COLO829 (cell line): ENCODE measurements at regions not wholly inside any gene's neighbourhood (a gene's known extent, or its start where the extent isn't known, plus 50 kb on each side); places are given as distances from the start of the nearest gene placed in this dataset.
A peak's percentile ranks its signal among the peaks of the same experiment; 100 is the strongest.

Source experiments
- DNase-seq: peaks from one replicate; pipeline ENCODE4 v3.0.0; 2012; ENCODE audit warnings: low spot score

DNA sequence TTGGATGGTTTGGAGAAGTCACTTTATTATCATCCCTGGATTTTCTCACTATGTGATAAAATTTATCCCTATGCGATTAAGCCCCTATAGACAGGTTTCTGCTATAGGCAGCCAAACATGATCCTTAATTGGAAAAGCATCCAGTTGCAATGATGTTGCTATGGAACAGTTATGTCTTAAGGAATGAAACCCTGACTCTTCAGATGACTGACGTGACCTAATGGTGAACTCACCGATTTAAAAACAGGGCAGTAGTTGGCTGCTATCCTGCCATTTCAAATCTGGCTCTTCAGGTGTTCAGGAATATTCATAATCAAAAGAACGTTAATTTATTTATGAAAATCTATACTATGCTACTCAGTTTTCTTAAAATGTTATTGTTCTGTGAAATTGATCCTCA, 106.8 kb upstream of the ROBO1 start:
- DNase-seq, result no peak

DNA sequence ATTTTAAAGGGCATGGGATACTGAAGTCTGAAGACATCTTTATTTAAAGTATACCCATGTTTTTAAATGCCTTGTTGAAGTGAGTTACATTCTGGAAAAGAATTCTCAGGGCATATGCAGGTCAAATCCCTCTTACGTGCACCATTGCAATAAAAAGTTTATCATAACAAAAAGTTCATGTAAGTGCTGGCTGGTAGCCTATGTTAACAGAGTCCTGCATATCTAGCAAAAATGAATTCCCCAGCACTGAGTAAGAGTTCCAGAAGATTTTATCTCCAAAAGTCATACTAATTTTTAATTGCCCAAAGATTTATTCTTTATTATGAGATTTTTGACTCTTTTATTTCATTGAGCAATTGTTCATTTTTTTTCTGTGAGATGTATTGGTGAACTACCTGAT, 104.7 kb upstream of the ROBO1 start:
- DNase-seq, result no peak

DNA sequence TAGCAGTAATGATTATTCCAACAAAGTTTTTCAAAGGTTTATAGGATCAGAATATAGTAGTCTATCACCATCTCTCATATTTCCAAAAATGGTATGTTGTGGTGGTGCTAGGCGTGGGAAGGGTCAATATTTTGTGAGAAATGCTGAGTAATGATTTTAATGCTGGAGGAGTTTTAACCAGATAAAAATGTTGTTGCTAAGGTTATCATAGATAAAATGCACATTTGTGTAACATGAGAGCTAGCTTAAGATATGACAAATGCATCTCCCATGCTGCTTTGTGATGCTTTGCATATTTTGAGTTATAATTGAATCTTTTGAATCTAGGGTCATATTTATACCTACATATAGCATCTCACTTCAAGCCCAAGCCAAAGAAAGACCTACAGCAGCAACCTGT, 103.9 kb upstream of the ROBO1 start:
- DNase-seq, result no peak

DNA sequence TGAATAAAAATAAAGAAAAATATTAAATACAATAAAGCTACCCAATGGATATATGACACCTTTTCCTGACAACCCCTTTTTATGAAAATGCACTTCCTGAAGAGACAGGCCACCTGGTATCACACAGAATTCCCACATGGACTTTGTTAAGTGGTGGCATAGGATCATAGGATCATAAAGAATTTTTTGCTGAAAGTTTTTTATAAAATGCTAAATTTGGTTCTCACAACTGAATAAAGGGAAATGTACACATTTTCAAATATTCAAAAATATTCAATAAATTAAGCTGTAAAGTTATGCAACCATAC, 102.5 kb upstream of the ROBO1 start:
- DNase-seq, result no peak

DNA sequence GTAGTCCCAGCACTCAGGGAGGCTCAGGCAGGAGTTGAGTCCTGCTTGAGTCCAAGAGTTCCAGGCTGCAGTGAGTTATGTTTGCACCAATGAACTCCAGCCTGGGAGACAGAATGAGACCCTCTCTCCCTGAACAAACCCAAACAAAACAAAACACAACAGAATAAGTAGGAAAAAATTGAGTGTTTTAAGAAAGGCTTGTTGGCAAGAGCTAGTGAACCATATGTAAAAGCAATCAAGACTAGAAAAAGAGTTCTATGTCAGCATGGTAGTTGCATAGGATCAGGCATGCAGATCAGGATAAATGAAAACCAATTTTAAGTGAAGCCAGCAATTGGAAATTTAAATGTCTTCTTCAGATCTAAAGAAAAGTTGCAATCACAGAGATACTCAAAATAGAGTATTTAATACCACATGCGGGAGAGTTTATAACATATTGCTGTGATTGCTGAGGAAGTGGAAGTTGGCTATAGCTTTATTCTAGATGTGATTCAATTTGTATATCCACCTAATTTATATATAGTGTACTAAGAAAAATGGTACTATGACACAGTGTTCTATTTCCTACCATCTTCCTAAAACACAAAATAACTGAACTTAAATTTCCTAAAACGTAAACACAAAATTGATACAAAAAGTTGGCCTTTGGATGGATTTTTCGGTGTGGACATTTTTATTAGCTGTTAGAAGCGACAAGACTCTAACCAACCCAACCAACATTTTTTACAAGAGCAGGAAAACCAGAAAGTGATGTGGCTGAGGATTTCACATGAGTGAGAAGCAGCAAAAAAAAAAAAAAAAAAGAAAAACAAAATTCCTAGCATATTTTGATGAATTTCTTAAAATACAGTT, 101.9 kb upstream of the ROBO1 start:
- DNase-seq, result no peak

DNA sequence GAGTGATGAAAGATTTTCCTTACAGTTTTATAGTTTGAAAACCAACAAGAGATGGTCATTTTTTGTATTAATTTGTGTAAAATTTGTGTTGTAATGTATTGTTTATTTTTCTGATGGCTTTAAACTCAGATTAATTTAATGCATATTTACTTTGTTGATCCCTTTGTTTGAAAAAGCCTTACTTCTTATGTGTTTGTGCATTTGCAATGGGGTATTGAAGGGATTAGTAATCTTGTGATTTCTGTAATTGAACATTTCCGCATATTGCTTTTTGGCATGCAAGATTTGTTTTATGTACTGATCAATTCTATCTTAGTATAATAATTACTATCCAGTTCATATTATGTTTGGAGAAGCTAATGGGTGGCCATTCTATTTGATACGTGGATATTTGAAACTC, 98.4 kb upstream of the ROBO1 start:
- DNase-seq, result no peak

DNA sequence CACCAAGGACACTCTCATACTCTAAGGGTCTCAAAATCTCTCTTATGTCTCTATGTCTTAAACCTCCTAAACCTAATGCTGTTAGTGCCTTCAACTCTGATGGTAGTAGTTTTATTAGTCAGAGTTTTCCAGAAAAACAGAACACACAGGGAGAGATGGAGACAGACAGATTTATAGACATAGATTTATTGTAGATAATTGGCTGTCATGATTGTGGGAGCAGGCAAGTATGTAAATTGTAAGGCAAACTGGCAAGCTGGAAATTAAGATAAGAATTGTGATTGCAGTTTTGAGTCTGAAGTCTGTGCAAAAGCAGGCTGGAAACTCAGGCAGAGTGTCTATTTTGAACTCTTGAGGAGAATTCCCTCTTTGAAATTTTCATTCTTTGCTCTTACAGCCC, 96.3 kb upstream of the ROBO1 start:
- DNase-seq, result no peak

DNA sequence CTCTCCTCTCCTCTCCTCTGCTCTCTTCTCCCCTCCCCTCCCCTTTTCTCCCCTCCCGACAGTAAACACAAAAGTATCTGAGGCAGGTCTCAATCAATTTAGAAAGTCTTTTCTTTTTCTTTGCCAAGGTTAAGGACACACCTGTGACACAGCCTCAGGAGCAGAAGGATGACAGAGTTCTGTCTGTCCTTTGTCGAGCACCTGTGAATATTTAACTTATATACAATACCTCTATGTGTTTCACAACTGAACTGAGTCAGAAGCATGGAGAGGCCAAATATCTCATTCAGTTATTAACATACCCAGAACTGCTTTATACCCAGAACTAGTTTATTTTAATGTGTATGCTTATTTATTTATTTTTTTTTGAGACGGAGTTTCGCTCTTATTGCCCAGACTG, 81.1 kb upstream of the ROBO1 start:
- no peak for DNase-seq

DNA sequence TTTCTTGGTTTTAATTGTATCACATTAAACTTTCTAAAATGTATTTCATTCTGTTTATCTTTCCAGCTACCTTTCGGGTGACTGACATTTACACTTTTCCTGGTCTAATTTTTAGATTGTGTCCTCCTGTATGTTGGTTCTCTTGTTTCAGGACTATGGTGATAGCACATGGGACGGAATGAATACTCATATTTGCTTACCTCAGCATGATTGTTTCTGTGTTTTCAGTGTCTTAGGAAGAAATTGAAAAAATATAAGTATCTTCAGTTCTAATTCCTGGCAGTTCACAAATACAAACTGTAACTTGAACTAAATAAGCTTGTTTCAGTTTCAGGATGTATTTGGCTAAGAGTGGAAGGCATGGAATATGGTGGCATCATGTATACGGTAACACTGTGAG, 80.1 kb upstream of the ROBO1 start:
- DNase-seq, result no peak

DNA sequence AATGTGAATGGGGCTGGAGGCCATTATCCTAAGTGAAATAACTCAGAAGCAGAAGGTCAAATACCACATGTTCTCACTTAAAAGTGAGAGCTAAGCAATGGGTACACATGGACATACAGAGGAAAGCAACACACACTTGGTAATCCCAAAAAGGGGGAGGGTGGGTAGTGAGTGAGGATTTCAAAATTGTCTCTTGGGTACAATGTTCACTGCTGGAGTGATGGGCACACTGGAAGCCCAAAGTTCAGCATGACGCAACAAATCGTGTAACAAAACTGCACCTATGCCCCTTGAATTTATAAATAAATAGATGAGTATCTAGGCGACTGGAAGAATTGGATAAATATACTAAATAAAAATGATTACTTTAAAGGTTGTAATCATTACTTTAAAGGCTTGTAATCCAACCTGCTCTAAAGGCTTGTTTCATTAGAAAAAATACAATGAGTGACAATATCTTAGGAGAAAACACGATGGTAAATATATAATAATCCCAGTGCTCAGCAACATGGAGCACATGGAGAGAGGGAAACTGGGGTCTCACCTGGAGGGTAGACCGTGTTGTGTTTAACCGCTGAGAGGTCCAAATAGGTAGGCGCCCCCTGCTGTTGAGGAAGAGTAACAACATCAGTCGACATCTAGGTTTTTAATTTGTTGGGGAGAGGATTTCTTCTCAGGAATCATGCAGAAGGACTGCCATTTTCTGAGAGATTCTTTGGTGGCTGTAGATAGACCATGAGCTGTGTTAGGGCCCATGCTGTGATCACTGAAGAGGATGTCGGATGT, 78.5 kb upstream of the ROBO1 start:
- DNase-seq, result peak; percentile 30

DNA sequence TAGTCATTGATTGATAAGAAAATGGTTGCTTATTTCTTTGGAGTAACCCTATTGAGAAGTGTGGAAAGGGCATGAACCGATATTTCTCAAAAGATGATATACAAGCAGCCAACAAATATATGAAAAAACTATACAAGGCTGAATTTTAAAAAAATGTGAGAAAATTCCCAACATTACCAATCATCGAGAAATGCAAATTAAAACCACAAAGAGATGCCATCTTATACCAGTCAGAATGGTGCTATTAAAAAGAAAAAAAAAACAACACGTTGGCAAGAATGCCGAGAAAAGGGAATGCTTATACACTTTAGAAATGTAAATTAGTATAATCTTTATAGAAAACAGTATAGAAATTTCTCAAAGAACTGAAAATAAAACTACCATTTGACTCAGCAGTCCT, 77.7 kb upstream of the ROBO1 start:
- DNase-seq, result no peak

DNA sequence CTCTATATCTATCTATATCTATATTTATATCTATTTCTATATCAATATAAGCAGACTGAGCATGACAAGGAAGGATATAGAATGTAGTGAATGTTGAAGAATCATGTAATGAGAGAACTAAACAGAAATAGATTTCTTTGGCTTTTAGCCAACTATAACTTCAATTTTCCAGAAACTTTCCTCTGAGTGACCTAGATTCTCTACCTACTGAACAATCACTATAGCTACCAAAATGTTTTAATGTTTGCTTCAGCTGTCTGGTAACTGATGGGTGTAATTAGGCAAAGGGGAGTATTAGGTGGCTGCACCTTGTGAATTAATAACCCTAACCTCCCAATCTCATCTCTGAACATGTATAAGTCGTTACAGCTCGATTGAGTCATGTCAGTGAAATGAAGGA, 76.4 kb upstream of the ROBO1 start:
- no peak for DNase-seq

DNA sequence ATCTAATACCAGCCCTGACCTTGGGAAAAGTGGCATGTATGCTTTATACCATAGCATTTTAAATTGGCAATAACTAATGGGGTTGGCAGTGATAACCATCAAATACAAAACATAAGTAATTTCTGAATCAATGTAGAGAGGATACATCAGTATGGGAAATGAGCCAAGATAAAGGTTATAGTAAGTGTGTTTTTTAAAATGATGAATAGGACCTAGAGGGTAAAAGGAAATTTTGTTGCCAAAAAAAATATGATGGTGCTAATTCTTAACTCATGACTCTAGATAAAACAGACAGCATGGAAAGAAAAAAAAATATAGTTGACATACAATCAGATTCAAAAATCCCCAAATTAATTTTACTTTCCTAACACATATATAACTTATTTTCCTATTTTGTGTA, 75.4 kb upstream of the ROBO1 start:
- no peak for DNase-seq

DNA sequence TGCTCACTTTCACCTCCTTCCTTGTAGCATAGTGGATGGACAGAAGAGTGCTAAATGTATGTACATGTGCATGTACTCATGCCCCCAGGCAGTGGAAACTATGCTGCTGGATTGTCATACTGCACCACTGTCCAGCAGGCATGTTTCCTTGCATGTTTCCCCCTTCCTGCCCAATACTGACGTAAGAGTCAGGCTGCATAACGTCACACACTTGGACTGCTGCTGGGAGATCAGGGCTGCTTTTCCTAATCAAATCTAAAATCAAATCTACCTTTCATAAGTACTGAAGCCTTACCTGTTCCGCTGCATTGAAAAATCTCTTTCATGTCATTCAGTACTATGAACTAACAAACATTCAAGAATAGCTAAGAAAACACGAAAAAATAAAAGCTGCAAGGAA, 67.9 kb upstream of the ROBO1 start:
- DNase-seq, result no peak

DNA sequence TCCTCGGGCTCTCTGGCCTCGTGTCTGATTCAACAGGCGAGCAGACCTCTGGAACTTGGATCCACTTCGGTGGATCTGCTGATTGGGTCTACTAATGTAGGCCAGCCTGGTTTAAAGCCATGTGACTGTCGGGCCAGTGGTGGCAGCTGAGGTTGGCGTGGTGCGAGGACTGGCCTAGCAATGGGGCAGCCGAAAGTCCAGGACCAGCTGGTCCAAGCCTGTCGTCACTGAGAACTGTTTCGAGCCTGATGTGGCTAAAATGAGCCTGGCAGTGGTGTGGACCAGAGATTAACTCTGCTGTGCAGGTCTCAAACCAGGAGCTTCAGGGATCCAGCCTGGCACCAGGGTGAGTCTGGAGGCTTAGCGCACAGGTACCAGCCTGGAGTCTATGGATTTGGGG, 56.4 kb upstream of the ROBO1 start:
- no peak for DNase-seq

DNA sequence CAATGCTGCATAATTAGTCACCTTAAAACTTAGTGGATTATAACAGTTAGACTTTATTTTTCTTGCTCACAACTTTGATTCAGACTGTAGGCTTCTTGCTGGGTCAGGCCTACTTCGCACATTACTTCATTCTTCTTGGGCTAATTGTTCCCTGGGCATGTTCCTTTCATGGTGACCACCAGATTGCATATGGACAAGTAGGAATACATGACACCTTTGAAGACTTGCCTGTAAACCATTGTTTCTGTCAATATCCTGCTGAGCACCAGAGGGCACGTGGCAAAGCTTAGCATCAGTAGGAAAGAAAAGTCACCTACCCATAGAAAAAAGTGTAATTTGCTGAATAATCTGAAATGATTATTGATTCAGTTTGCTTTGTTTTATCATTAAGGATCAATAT, 54.3 kb upstream of the ROBO1 start:
- no peak for DNase-seq

DNA sequence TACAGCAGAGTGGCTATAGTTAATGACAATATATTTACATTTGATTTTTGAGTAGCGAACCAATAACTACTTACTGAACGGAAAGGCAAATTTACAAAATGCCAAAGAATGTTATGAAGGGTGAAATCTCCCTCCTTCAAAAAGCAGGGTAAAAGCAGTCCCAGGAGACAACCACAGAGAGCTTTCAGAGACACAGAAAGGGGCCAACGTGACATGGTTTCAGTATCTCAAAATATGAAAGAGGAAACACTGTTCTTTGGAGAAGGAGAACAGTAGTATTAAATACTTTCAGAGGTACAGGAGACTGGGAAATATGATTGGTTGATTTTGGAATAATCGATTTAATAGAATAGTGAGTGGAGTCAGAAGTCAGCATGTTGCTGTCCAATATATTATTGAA, 52.3 kb upstream of the ROBO1 start:
- DNase-seq, result no peak

DNA sequence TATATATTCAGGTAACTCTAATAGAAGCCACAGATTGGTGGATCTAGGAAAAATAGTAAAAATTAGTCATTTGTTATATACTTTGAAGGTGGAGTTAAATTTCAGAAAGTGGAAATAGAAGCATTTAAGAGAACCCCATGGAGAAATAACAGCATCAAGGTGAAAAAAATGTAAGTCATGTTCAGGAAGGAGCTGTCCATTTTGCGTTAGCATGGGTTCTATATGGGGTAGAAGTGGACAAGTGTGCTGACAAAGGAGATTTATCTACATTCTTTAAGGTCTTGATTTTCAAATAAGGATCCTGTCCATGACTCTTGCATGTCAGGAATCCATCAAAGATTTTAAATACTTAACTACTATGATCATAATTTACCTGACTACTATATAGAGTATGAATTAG, 50.2 kb upstream of the ROBO1 start:
- no peak for DNase-seq
